ENCODE measurements at regions not wholly inside any gene's neighbourhood (a gene's known extent, or its start where the extent isn't known, plus 50 kb on each side); places are given as distances from the start of the nearest gene placed in this dataset.

DNA sequence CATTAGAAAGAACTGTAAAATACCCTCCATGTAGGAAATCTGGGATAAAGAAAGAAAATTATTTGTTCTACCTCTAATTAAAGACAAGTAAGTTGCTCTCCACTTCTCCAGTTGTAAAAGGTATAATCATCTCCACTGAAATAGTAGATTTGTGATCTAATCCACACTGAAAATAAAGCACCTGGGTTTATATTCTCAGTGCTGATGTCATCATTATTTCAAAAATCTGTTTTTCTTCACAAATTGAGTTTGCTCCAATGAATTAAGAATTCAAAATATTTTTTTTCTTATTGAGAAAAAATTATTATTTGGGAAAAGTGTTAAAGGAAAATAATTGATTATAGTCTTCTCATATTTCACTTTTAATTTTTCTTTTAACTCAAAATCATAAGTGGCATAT is 869.2 kb downstream of the SLC16A7 start:
- H3K9me3 ChIP-seq, result no peaks in the 10 kb centered on the region
- DNase-seq, result no peak
- H3K36me3 ChIP-seq, result no peaks in the 10 kb centered on the region
- no peak for TF ChIP-seq EP300 (IDR thresholded peaks at IDR 0.05)
- TF ChIP-seq, protein P1, sequence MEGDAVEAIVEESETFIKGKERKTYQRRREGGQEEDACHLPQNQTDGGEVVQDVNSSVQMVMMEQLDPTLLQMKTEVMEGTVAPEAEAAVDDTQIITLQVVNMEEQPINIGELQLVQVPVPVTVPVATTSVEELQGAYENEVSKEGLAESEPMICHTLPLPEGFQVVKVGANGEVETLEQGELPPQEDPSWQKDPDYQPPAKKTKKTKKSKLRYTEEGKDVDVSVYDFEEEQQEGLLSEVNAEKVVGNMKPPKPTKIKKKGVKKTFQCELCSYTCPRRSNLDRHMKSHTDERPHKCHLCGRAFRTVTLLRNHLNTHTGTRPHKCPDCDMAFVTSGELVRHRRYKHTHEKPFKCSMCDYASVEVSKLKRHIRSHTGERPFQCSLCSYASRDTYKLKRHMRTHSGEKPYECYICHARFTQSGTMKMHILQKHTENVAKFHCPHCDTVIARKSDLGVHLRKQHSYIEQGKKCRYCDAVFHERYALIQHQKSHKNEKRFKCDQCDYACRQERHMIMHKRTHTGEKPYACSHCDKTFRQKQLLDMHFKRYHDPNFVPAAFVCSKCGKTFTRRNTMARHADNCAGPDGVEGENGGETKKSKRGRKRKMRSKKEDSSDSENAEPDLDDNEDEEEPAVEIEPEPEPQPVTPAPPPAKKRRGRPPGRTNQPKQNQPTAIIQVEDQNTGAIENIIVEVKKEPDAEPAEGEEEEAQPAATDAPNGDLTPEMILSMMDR (IDR thresholded peaks at IDR 0.05), result no peak
- TF ChIP-seq POLR2A (IDR thresholded peaks at IDR 0.05), result no peak
- TF ChIP-seq POLR2AphosphoS5 (IDR thresholded peaks at IDR 0.05), result no peak
- H3K27me3 ChIP-seq, result no peaks in the 10 kb centered on the region
- intact Hi-C loops (cut with DNase I), result no loop called here
- no peaks in the 10 kb centered on the region for H3K4me1 ChIP-seq
- no peak overlapping the region for H3K4me3 ChIP-seq
- no peak overlapping the region for H3K27ac ChIP-seq

DNA sequence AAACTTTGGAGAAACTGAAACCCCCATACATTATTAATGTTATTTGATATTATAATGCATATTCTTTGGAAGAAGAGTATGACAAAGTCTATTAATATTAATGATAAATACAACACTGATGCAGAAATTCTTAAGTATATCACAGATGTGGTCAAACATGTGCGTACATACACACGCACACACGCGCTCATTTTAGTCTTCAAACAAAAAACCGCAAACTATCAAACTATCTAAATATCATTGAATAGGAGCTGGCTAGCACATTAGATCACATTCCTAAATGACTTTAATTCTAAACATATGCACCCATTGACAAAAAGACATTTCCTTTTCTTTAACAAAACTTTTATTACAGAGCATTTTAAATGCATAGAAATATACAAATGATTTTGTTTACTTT is 872.7 kb downstream of the SLC16A7 start:
- no peak for DNase-seq
- no peaks in the 10 kb centered on the region for H3K36me3 ChIP-seq
- 96 to 98% methylated on average over 5 of the region's 5 CpGs for WGBS, 2 donors
- H3K27me3 ChIP-seq, result no peaks in the 10 kb centered on the region
- TF ChIP-seq, protein P1 (IDR thresholded peaks at IDR 0.05), result no peak
- TF ChIP-seq POLR2A (IDR thresholded peaks at IDR 0.05) (no peak), POLR2AphosphoS5 (IDR thresholded peaks at IDR 0.05) (no peak), EP300 (IDR thresholded peaks at IDR 0.05) (no peak)
- no peaks in the 10 kb centered on the region for H3K9me3 ChIP-seq
- H3K4me1 ChIP-seq, result no peaks in the 10 kb centered on the region
- no peak overlapping the region for H3K27ac ChIP-seq
- no peak overlapping the region for H3K4me3 ChIP-seq
- intact Hi-C loops (cut with DNase I), result no loop called here

DNA sequence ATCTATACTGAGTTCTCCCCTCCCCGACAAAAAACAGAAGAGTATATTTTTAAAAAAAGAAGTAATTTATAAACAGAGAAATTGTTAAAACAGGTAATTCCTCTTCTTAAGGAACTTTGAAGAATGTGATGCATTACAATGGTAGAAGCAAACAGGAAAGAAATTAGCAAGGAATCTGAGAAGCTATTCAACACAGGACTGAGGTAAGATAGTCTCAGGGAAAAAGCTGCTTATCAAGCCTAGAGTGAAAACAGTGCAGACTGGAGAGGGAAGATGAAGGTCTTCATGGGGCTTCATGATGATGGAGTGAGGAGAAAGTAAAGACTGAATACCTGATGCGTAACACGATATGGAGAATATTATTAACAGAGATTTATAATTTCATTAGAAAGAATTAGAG is 880.0 kb downstream of the SLC16A7 start:
- Histone ChIP-seq H3K4me3 (no peak overlapping the region), H3K27ac (no peak overlapping the region), H3K27me3 (no peaks in the 10 kb centered on the region), H3K9me3 (no peaks in the 10 kb centered on the region), H3K4me1 (no peaks in the 10 kb centered on the region), H3K36me3 (no peaks in the 10 kb centered on the region)
- TF ChIP-seq POLR2AphosphoS5 (IDR thresholded peaks at IDR 0.05) (no peak), EP300 (IDR thresholded peaks at IDR 0.05) (no peak), POLR2A (IDR thresholded peaks at IDR 0.05) (no peak)
- TF ChIP-seq, protein P1 (IDR thresholded peaks at IDR 0.05), result no peak
- 83 to 86% methylated on average over 3 of the region's 3 CpGs for WGBS, 2 donors
- intact Hi-C loops (cut with DNase I), result no loop called here
- no peak for DNase-seq

- H3K36me3 ChIP-seq, result no peaks in the 10 kb centered on the region
- no peak overlapping the region for H3K27ac ChIP-seq
- no peaks in the 10 kb centered on the region for H3K9me3 ChIP-seq
- no peak for DNase-seq
- intact Hi-C loops (cut with DNase I), result no loop called here
- WGBS, 2 donors, result 19 to 68% methylated on average over 1 of the region's 1 CpG
- no peaks in the 10 kb centered on the region for H3K4me1 ChIP-seq
- no peaks in the 10 kb centered on the region for H3K27me3 ChIP-seq
- TF ChIP-seq POLR2A (IDR thresholded peaks at IDR 0.05) (no peak), EP300 (IDR thresholded peaks at IDR 0.05) (no peak), POLR2AphosphoS5 (IDR thresholded peaks at IDR 0.05) (no peak)
- TF ChIP-seq, protein P1 (IDR thresholded peaks at IDR 0.05), result no peak
- no peak overlapping the region for H3K4me3 ChIP-seq
These were observed 891.5 kb downstream of the SLC16A7 start for GRCh38 chr12:60487284-60487683.

DNA sequence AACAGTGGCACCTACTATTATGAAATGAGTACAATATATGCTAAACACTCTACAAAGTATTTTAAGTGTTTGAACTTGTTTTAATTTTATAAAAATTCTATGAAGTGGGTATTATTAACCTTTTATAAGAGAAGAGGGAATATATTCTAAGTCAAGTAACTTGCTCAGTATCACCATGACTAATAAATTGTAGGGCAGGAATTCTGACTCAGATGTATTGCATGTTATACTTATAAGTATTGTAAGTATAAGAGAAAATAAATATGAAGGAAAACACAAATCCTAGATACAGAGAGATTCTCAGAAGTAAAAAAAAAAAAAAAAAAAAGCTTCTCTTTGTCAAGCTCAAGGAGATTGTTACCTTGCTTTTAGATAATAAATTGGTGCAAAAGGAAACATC is 893.2 kb downstream of the SLC16A7 start:
- TF ChIP-seq EP300 (IDR thresholded peaks at IDR 0.05) (no peak), POLR2A (IDR thresholded peaks at IDR 0.05) (no peak), POLR2AphosphoS5 (IDR thresholded peaks at IDR 0.05) (no peak)
- TF ChIP-seq, protein P1 (IDR thresholded peaks at IDR 0.05), result no peak
- H3K9me3 ChIP-seq, result no peaks in the 10 kb centered on the region
- no peak for DNase-seq
- no peaks in the 10 kb centered on the region for H3K4me1 ChIP-seq
- intact Hi-C loops (cut with DNase I), result no loop called here
- no peaks in the 10 kb centered on the region for H3K36me3 ChIP-seq
- no peaks in the 10 kb centered on the region for H3K27me3 ChIP-seq
- no peak overlapping the region for H3K27ac ChIP-seq
- H3K4me3 ChIP-seq, result no peak overlapping the region

All from sigmoid colon (tissue), 6 donors.